GM18873 (cell line): ENCODE measurements at regions not wholly inside any gene's neighbourhood (a gene's known extent, or its start where the extent isn't known, plus 50 kb on each side); places are given as distances from the start of the nearest gene placed in this dataset.
"Not testable (repeated sequence)": the region's sequence is repeated elsewhere in the genome, so short reads cannot be mapped to it uniquely, and the experiment has no call there.

Experiments used
- ATAC-seq: cut with Tn5 transposase; IDR thresholded peaks from one replicate; pipeline ENCODE4 v1.9.1; 2021; ENCODE audit warnings: mild to moderate bottlenecking, moderate library complexity, moderate number of reproducible peaks; ENCODE audit not compliant: unreplicated experiment, low FRiP score

DNA sequence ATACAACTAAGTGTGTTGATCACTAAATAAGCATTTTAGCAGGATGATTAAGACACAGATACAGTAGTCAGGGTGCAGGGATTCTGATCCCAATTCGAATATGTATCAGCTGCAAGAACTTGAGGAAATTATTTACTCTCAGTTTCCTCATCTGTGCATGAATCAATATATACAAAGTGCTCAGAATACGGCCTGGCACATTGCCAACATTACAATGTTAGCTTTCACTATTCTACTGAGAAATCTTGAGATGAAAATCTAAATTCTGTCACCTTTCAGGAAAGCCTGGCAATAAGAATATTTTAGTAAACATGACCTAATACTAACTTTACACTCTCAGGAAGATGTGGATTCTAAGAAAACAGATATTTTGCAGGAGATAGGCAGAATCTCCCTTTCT is 1001.6 kb upstream of the IGFBP7 start:
- ATAC-seq = no peak

DNA sequence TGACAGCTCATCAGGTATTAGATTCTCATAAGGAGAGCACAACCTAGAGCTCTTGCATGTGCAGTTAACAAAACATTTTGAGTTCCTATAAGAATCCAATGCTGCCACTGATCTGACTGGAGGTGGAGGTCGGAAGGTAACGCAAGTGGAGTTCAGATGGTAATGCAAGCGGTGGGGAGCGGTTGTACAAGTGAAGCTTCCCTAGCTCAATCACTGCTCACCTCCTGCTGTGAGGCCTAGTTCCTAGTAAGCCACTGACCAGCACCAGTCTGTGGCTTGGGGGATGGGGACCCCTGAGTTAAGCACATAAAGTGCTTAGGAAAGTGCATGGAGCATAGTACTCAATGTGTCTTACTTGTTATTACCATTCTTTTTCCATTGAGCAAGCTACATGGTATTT is 983.2 kb upstream of the IGFBP7 start:
- ATAC-seq = no peak

DNA sequence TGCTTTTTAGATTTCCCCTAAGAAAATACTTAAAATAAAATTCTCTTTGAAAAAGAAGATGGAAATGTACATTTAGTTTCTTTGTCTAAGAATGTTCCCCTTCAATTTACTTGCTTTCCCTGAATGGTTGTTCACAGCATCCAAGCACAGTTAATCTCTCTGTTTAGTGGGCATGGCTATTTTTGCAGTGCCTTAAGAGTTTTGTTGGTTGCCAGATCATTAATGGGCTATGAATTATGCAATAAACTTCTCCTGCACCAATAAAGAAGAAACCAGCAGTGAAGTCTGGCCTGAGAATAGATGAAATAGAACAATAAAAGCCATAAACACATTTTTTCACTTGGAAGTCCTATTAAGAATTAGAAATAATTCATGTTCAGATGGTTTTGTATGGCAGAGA is 980.4 kb upstream of the IGFBP7 start:
- no peak for ATAC-seq

DNA sequence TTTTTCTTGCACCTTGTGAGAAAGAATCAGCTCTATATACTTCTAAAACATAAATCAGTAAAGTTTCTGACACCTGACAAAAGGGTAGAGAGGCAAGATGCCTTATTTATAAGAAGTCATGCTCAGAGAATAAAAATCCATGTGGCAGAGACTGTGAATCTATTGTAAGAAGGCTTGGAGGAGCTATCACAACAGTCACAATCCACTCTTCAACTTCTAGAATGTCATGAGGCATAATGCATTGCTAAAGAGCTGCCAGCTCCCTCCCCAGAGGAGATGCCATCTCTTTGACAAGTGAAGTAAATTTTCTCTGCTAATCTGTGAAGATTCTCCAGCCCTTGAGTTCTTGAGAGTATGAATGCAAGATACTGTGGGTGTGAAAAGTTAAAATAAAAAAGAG is 971.2 kb upstream of the IGFBP7 start:
- ATAC-seq = no peak

DNA sequence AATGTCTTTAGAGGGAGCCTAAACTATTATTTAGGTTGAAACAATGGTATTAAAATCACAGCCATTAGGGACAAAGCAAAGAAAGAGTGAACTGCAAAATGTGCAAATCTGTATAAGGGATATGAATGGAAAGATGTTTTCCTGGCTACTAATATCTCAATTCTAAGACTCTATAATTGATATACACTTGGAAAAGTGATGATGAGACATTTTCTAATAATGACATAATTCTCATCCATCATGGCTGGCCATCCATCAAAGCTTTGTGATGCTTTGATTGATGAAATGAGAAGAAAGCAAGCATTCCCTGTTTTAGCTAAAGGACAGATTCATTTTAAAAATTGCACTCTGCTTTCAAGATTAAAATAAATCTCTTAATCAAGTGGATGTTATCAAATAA is 965.5 kb upstream of the IGFBP7 start:
- no peak for ATAC-seq

DNA sequence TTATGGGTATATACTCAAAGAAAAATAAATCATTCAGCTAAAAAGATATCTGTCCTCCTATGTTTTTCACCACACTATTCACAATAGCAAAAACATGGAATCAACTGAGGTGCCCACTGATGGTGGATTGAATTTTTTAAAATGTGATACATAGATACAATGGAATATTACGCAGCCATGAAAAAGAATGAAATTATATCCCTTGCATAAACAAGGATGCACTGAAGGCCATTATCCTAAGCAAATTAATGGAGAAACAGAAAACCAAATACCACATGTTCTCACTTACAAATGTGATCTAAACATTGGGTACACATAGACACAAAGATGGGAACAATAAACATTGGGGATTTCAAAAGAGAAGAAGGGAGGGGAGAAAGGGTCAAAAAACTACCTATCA is 964.2 kb upstream of the IGFBP7 start:
- no peak for ATAC-seq

DNA sequence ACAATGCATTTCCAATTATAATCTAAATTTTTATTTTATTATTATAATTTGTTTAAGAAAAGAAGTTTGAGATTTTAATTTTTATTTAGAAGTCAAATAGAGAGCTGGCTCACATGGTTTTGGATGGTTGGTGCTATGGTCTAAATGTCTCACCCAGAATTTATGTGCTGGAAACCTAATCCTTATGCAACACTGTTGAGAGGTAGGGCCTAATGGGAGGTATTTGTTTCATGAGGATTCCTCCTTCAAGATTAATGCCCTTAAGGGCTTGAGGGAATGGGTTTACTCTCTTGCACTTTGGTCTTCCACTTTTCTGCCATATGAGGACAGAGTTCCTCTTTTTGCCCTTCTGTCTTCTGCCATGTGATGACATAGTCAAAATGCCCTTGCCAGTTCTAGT is 960.5 kb upstream of the IGFBP7 start:
- ATAC-seq = no peak

DNA sequence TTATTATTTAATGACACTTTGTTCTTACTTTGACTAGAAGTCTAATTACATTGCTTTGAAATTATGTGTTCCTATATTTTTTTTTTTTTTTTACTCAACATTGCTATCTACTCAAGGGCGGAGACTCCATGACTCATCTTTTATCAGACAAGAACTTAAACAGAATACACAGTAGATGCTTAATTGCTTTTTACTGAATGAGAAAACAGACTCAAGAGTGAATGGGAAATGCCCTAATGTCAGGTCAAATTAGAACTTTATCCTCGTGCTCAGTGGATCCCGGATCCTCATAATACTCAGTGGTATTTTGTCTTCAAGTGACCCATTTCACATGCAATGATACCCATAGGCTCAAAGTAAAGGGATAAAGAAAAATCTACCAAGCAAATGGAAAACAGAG is 954.5 kb upstream of the IGFBP7 start:
- ATAC-seq = no peak

DNA sequence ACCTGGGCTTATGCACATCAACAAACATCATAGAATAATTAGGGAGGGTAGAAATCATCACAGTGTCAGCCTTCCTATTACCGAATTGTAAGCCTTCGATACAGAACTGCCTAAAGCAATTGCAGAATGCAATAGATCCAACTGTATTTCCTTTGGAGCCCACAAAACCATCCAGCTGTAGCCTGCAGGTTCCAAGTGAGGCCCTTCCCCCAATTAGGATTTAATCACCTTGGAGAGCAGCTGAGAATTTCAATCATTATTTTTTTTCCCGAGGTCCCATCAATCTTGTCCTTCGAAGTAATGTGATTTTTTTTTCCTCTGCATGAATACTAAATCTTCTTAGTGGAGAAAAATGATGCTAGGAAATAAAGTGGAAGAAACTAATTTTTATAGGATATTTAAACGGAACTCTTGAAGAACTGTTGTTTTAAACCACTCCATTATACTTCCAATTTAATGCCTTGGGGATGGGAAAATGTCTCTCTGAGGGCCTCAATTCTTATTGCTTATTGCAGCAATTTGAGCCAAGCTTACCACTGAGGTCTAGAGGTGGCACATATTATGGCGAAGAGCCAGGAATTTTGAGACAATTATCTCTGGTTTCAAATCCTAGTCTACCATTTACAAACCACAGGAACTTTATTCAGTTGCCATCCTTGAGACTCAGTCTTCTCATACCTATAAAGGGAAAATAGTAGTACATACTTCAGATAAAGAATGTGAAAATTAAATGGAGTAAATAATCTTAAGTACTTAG is 953.4 kb upstream of the IGFBP7 start:
- no peak for ATAC-seq

DNA sequence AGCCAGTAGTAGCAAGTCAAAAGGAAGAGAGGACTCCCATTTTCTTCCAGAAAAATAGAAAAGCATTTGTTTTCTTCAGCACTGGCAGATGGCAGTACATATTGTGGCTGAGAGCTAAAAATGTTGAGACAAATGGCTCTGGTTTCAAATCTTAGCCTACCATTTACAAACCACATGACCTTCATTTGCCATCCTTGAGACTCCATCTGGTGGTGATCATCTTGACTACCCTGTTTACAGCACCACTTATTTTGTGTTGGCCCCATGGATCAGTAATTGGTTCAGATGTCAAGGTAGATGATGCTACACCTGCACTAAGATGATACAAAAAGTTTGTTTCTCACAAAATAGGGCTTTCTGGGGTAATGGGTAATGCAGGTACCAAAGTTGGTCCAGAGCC is 951.8 kb upstream of the IGFBP7 start:
- ATAC-seq = no peak

DNA sequence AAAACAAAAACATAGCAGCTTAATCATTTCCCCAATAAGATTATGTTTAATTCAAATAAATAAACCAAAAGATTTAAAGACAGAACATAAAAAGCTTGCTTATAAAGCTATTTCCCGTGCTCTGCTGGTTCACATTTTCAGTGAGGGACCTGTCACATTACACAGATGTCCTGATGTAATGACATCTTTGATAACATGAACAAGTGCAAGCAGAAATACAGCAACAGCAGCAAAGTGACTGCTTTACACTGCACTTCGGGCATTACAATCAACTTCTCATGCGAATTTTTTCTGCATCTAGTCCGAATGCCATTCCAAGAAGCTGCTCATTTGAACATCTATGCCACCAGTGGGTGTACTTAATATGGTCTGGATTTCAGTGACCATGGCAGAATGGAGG is 940.3 kb upstream of the IGFBP7 start:
- no peak for ATAC-seq

DNA sequence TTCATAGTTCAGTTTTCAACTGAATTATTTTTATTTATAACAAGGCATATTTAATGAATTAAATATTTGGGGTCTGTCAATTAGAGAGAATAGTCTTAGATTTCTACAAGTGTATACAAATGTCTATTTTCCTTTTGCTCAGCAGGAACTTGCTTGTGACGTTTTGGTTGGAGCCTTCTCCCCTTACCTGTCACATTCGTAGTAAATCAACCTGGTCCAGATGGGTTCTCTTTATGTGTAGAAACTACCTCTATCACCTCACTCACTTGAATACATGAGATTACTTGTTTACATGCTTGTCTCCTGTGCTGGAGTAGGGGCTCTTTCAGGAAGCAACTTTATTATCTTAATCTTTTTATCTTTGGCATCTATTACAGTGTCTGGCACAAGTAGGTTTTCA is 938.3 kb upstream of the IGFBP7 start:
- no peak for ATAC-seq

DNA sequence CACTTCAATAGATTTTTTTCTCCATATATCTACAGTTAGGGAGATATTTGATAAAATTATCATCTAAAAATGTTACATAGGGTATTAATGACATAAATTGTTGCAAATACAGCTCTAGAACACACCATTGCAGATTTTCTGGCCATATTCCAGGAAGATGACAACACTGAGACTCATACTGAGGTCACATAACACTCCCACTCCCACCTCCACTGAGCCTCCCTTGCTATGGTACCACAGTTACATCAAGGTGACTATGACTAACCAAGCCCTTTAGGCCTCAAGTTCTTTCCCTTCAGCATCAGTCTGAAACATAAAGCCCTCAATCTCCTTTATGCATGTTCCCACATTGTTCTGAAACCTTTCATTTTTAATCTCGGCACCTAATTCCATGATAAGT is 932.0 kb upstream of the IGFBP7 start:
- no peak for ATAC-seq

DNA sequence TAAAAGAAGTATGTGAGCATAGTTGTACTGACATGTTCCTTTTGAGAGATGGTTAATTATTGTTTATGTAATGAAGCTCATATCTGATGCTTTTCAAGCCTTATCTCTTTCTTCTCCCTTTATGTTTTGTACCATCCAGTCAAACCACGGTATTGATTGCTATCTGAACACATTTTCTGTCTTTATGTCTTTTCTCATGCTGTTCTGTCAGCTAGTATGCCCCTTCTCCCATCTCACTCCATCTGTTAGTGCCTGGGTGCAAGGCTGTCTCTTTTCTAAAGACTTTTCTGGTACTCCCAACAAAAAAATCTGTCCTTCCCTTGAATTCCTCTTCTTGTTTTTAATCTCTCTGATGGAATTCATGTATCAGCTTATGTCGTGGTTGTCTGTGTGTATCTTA is 883.8 kb upstream of the IGFBP7 start:
- no peak for ATAC-seq

DNA sequence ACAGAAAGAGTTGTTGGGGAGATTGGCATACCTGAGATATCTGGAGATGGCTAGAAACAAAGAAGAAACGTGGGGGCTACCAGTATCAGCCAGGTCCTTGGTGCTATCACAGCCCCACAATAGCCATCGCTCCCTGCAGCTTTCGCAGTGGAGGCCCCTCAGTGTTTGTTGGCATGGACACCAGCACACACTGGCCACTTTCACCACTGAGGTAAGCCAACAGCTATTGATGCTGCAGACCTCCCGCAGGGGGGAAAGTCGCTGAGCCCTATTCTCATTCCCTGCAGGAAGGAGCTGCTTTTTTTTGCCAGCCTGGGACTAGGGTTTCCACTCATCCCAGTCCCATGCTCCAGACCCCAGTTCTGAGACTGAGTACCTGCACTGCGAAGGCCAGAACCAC is 879.2 kb upstream of the IGFBP7 start:
- ATAC-seq = no peak

DNA sequence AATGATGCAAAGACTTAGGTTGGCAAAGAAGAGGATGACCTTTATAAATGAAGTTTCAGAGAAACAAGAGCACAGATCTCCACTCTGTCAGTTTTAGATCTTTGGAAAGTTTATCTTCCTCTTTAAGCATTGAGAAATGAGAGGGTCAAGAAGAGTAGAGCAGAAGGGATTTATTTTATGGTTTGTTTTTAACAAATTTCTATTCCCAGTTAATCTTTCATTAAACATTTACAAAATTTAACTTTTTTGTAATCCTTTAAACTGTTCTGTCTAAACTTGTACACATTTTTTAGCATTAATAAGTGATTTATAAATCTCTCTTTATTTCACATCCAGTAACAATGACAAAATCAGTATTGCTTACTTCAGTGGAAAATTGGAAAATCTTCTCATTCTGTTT is 875.0 kb upstream of the IGFBP7 start:
- no peak for ATAC-seq

DNA sequence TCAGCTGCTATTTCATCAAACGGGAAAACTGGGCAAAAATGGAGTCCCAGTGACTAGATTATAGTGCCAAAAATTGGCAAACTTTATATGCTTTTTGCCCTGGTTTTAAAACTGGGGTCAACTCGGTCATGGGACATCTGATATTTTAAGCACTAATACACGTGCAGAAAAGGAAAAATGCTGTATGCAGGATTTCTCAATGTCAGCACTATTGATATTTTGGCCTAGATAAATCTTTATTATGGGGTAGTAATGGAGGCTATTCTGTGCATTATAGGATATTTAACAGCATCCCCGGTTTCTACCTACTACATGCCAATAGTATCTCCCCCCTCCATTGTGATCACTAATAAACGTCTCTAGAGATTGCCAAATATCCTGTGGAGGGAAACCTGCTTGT is 870.9 kb upstream of the IGFBP7 start:
- ATAC-seq = no peak

DNA sequence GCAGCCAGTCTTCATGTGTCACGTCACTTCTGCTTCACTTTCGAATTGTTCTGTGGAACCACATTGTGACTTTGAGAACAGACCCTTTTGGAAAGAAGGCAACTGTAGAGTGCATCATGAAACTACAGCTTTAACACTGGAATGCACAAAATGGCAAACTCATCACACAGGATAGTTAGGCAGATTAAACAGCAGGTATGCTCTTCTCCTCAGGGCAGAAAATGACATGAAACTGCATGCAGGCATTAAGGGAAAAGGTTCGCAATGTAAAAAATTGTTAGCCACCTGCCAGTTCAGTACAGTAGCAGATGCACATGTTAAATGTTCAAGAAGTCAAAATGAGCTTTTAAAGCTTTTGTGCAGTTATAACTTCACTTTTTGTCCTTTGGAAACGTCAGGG is 864.6 kb upstream of the IGFBP7 start:
- no peak for ATAC-seq

DNA sequence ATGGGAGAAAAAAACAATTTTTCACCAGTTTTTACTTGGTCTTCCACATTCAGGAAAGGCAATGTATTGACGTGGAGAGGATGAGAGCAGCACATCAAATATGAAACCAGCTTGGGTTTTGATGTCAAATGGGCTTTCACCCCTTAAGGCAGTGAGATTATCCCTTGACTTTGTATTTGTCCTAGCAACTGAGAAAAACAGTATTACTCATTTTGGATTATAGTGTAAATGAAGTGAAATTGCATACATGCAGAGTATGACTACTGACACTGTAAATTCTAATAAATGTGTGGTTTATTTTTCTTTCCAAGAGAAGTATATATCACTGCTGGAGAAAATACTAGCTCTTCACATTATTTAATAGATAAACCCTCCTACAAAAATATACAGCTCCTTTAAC is 863.6 kb upstream of the IGFBP7 start:
- ATAC-seq = no peak

DNA sequence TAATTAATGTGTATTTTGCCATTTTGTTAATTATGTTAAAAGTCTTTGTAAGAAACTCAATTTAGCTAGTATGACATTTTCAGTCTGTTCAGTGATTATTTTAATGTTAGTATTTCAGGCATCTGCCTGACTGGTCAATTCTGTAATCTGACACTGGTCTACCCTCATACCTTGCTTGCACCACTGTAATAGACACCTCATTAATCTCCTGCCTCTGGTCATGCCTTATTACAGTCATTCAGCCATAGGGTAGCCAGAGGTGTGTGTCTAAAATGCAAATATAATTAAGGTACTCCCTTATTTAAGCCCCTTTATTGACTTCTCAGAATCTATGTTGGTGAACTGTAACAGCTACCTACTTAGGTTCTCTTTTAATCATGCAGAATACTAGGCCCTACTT is 861.1 kb upstream of the IGFBP7 start:
- ATAC-seq = no peak

DNA sequence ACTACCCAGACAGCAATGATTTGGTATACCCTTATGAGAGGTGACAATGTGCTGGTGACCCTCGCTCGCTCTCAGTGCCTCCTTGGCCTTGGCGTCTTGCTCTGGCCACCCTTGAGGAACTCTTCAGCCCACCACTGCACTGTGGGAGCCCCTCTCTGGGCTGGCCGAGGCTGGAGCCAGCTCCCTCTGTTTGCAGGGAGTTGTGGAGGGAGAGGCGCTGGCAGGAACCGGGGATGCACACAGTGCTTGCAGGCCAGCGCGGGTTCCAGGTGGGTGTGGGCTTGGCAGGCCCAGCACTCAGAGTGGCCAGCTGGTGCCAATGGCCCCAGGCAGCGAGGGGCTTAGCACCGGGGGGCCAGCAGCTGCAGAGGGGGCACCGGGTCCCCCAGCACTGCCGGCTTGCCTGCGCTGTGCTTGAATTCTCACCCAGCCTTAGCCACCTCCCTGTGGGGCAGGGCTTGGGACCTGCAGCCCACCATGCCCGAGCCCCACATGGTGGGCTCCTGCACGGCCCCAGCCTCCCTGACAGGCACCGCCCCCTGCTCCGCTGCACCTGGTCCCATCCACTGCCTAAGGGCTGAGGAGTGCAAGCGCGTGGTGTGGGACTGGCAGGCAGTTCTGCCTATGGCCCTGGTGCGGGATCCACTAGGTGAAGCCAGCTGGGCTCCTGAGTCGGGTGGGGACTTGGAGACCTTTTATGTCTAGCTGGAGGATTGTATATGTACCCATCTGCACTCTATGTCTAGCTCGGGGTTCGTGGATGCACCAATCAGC is 857.0 kb upstream of the IGFBP7 start:
- no peak for ATAC-seq

DNA sequence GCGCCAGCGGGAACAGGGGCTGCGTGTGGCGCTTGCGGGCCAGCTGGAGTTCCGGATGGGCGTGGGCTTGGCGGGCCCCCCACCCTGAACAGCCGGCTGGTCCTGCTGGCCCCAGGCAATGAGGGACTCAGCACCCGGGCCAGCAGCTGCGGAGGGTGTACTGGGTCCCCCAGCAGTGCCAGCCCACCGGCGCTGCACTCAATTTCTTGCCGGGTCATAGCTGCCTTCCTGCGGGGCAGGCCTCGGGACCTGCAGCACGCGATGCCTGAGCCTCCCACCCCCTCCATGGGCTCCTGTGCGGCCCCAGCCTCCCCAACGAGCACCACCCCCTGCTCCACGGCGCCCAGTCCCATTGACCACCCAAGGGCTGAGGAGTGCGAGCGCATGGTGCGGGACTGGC is 855.2 kb upstream of the IGFBP7 start:
- ATAC-seq = not testable (repeated sequence)
